ENCODE measurements at regions not wholly inside any gene's neighbourhood (a gene's known extent, or its start where the extent isn't known, plus 50 kb on each side); places are given as distances from the start of the nearest gene placed in this dataset.

GRCh38 chr6:14270142-14270893 is 152.7 kb downstream of the CD83 start:
- no peaks in the 10 kb centered on the region for H3K27me3 ChIP-seq (ENCODE audit: control insufficient read depth, insufficient read depth, low read length)
- no peak overlapping the region for H3K27ac ChIP-seq (ENCODE audit: low read length)
- ATAC-seq (peak in 1 of 3 donors; percentile 6), DNase-seq (no peak)
- H3K36me3 ChIP-seq (ENCODE audit: control insufficient read depth, insufficient read depth, low read length), result no peaks in the 10 kb centered on the region
- H3K4me1 Mint-ChIP-seq, result peaks cover 7 to 15% of the 10 kb centered on the region in 2 donors
- no peaks in the 10 kb centered on the region for H3K9me3 Mint-ChIP-seq
- H3K4me3 ChIP-seq (ENCODE audit: low read length), result no peak overlapping the region
- no peak overlapping the region for H3K4me3 Mint-ChIP-seq
- WGBS (ENCODE audit: insufficient coverage), result 99% methylated on average over 5 of the region's 5 CpGs
- intact Hi-C loops (cut with micrococcal nuclease), result no loop called here
- H3K27ac Mint-ChIP-seq, result no peak overlapping the region
- TF ChIP-seq CTCF (IDR thresholded peaks at IDR 0.05), result no peak
- H3K27me3 Mint-ChIP-seq (ENCODE audit: low read depth in 2 of 2), result no peaks in the 10 kb centered on the region
- H3K9me3 ChIP-seq (ENCODE audit: control insufficient read depth, insufficient read depth, low read length), result no peaks in the 10 kb centered on the region
- peaks cover 22% of the 10 kb centered on the region for H3K4me1 ChIP-seq (ENCODE audit: control insufficient read depth, insufficient read depth, low read length)
- H3K36me3 Mint-ChIP-seq, result no peaks in the 10 kb centered on the region

DNA sequence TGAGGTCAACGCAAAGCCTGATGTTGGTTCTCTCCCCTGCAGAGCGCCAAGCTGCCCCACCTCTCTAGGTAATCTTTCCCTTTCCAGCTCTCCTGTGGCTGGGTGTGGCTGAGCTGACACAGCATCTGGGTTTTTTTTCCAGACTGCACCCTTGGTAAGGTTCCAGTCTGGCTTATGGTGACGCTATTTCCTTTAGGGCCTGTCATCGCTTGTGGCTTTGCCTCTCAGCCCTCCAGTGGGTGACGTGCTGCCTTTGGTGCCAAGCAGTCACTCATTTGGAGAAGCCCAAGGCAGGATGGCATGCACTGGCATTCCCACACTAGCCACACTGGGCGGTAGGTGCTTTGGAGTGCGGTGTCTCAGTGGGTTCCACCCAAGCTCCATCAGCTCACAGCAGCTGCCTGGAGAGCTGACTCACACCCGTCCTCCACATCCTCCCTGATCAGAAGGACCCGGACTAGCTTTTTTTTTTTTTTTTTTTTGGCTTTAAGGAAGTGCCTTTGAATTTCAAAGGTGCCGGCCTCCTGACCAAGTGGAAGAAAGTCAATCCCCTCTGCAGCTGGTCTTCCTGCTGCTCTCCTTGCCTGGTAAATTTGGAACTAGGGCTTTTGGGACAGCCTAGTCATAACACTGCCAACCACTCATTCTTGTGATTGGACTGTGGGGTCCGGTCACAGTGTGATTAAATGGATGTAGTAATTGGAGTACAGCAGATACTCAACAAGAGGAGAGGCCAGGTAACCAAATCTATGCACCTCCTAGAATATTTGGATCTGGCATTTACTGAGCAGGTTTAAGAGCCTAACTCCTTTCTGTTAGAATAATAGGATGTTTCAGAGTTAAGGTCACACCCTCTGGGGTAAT is 153.6 kb downstream of the CD83 start:
- intact Hi-C loops (cut with micrococcal nuclease), result no loop called here
- Mint-ChIP-seq H3K27ac (no peak overlapping the region), H3K4me1 (peaks cover 10 to 23% of the 10 kb centered on the region in 2 donors), H3K9me3 (no peaks in the 10 kb centered on the region), H3K27me3 (ENCODE audit: low read depth in 2 of 2) (no peaks in the 10 kb centered on the region), H3K4me3 (no peak overlapping the region), H3K36me3 (no peaks in the 10 kb centered on the region)
- TF ChIP-seq CTCF (IDR thresholded peaks at IDR 0.05), result no peak
- DNase-seq, result peak in 1 of 2 donors; percentile 51
- no peaks in the 10 kb centered on the region for H3K36me3 ChIP-seq (ENCODE audit: control insufficient read depth, insufficient read depth, low read length)
- peaks cover 30% of the 10 kb centered on the region for H3K4me1 ChIP-seq (ENCODE audit: control insufficient read depth, insufficient read depth, low read length)
- no peak overlapping the region for H3K4me3 ChIP-seq (ENCODE audit: low read length)
- peak; percentile 39 to 73 (median 51) for ATAC-seq
- WGBS (ENCODE audit: insufficient coverage), result 56% methylated on average over 9 of the region's 11 CpGs
- no peak overlapping the region for H3K27ac ChIP-seq (ENCODE audit: low read length)
- H3K9me3 ChIP-seq (ENCODE audit: control insufficient read depth, insufficient read depth, low read length), result no peaks in the 10 kb centered on the region
- H3K27me3 ChIP-seq (ENCODE audit: control insufficient read depth, insufficient read depth, low read length), result no peaks in the 10 kb centered on the region

- intact Hi-C loops (cut with micrococcal nuclease), result no loop called here
Observed at GRCh38 chr6:14271789-14272736, 154.5 kb downstream of the CD83 start.

More at GRCh38 chr6:14271789-14272736, 154.5 kb downstream of the CD83 start:
- 94% methylated on average over 2 of the region's 4 CpGs for WGBS (ENCODE audit: insufficient coverage)
- Histone ChIP-seq H3K27me3 (ENCODE audit: control insufficient read depth, insufficient read depth, low read length) (no peaks in the 10 kb centered on the region), H3K9me3 (ENCODE audit: control insufficient read depth, insufficient read depth, low read length) (no peaks in the 10 kb centered on the region), H3K4me3 (ENCODE audit: low read length) (no peak overlapping the region), H3K27ac (ENCODE audit: low read length) (no peak overlapping the region), H3K4me1 (ENCODE audit: control insufficient read depth, insufficient read depth, low read length) (peaks cover 37% of the 10 kb centered on the region), H3K36me3 (ENCODE audit: control insufficient read depth, insufficient read depth, low read length) (no peaks in the 10 kb centered on the region)
- no peak for ATAC-seq
- TF ChIP-seq CTCF (IDR thresholded peaks at IDR 0.05), result no peak
- Mint-ChIP-seq H3K4me3 (no peak overlapping the region), H3K27ac (no peak overlapping the region), H3K4me1 (peaks cover 19 to 32% of the 10 kb centered on the region in 2 donors), H3K9me3 (no peaks in the 10 kb centered on the region), H3K36me3 (no peaks in the 10 kb centered on the region), H3K27me3 (ENCODE audit: low read depth in 2 of 2) (no peaks in the 10 kb centered on the region)
- DNase-seq, result no peak
